LNCaP clone FGC (cell line): ENCODE measurements at regions not wholly inside any gene's neighbourhood (a gene's known extent, or its start where the extent isn't known, plus 50 kb on each side); places are given as distances from the start of the nearest gene placed in this dataset.

Experiments used
- DNase-seq: peaks from one replicate; pipeline ENCODE4 v3.0.0-alpha.2; 2011; ENCODE audit warnings: low read depth
- H3K4me3 ChIP-seq: 2 replicates; pipeline ENCODE4 v1.5.1; 2011; ENCODE audit warnings: mild to moderate bottlenecking, low read depth, low read length, control low read depth
- TF ChIP-seq, protein P1 (sequence below): IDR thresholded peaks from 2 replicates; pipeline ENCODE4 v1.5.1; 2012; ENCODE audit warnings: mild to moderate bottlenecking; ENCODE audit not compliant: control insufficient read depth, insufficient read depth; ENCODE audit errors: extremely low read depth

GRCh38 chr14:55814064-55814463 lies 234.1 kb downstream of the KTN1 start:
- no peak for DNase-seq
- TF ChIP-seq, protein P1, sequence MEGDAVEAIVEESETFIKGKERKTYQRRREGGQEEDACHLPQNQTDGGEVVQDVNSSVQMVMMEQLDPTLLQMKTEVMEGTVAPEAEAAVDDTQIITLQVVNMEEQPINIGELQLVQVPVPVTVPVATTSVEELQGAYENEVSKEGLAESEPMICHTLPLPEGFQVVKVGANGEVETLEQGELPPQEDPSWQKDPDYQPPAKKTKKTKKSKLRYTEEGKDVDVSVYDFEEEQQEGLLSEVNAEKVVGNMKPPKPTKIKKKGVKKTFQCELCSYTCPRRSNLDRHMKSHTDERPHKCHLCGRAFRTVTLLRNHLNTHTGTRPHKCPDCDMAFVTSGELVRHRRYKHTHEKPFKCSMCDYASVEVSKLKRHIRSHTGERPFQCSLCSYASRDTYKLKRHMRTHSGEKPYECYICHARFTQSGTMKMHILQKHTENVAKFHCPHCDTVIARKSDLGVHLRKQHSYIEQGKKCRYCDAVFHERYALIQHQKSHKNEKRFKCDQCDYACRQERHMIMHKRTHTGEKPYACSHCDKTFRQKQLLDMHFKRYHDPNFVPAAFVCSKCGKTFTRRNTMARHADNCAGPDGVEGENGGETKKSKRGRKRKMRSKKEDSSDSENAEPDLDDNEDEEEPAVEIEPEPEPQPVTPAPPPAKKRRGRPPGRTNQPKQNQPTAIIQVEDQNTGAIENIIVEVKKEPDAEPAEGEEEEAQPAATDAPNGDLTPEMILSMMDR = no peak

DNA sequence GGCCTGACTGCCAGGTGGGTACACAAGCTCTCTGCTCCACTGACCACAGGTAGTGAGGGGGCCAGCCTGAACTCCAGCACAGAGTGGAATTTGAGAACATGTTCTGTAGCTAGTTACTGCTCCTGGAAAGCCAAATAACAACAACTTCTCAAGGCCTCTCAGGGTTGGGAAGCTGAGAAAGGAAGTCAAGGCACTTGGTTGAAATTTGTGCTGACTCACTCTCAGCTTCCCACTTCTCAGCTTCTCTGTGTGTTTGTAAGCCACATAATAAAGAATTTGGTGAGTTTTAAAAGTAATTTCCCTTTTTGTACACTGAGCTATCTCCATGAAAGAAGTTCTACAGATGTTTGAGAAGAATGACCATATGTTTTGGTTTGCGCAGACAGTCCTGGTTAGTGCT lies 234.9 kb downstream of the KTN1 start:
- H3K4me3 ChIP-seq = no peak overlapping the region
- TF ChIP-seq, protein P1 = no peak
- no peak for DNase-seq

More at GRCh38 chr14:55814064-55814463, 234.1 kb downstream of the KTN1 start:
- H3K4me3 ChIP-seq = no peak overlapping the region

DNA sequence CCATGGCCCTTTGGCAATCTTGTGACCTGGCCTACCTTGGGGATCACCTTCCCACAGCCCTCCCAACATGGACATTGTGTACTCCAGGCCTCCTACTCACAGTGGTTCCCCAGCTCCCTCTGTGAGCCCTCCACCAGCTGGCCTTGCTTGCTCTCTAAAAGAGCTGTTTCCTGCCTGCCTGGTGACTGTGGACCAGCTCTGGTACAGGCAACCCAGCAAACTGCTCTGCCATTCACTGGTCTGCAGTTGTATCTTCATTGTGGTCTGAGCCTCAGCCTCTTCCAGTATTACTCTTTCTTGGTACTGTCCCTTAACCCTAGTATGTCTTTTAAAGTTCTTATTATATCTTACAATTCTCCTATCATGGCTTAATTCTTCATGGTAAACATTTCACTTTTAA lies 236.2 kb downstream of the KTN1 start:
- DNase-seq = no peak
- TF ChIP-seq, protein P1 = no peak
- H3K4me3 ChIP-seq = no peak overlapping the region

GRCh38 chr14:55819610-55820304 lies 239.8 kb downstream of the KTN1 start:
- H3K4me3 ChIP-seq = no peak overlapping the region
- TF ChIP-seq, protein P1 = no peak
- no peak for DNase-seq

GRCh38 chr14:55822906-55823305 lies 242.9 kb downstream of the KTN1 start:
- no peak overlapping the region for H3K4me3 ChIP-seq
- TF ChIP-seq, protein P1 = no peak
- DNase-seq = no peak

DNA sequence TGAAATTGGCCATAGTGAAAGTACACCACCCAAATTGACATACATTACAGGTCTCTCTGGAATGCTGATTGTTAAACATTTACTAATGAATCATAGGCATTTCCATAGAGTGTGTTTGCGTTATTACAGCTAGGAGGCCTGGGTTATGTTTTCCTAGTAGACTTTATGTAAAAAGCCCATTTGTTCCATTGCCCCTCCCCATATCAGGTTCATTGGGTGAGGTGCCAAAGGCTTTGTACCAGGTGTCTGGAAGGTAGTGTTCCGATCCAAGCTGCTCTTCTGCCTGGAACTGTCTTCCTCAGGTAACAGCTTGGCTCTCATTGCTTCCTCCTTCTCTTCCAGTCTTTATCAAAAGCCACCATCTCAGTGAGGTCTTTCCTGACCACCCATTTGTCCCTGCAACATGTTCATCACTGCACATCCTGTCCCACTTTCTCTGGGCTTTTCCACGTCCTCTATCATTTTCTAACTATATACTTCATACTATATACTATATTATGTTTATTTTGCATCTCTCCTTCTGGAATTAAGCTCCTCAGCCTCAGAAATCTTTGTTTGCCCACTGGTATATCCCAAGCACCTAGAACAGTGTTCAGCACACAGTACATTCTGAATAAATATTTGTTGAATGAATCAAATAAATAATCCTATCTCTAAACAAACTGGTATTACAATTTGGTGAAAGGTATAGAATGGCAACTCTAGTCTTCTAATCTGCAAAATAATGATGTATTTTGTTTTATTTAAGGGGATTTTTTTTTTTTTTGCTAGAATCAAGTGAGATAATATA lies 252.3 kb downstream of the KTN1 start:
- peak; percentile 90 for DNase-seq
- TF ChIP-seq, protein P1 = no peak
- H3K4me3 ChIP-seq = 0 out of 2 replicates have a peak overlapping the region, but pooled peaks have one; percentile 9
